ENCODE measurements at regions not wholly inside any gene's neighbourhood (a gene's known extent, or its start where the extent isn't known, plus 50 kb on each side); places are given as distances from the start of the nearest gene placed in this dataset.

DNA sequence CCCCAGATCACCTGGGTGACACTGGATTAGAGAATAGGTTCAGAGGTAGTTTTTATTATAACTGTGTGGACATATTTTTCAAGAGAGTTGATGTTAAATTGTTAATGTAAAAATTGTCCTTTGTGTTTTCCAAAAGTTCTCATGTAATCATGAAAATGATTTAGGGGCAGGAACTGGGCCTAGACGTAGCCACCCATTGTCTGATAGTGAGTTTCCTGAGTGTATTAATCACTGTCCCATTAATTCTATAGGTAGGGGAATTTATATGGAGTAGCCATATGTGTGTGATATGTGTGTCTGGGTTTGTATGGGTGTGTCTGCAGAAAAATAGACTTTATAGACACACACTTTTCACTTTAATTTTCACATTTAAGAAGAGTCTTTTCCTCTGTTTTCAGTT, 144.6 kb upstream of the RAI14 start:
- FAIRE-seq (no peak), DNase-seq (ENCODE audit: insufficient read length, low spot score) (no peak)
- no peak for TF ChIP-seq CTCF (IDR thresholded peaks at IDR 0.05; ENCODE audit: insufficient read depth, missing control alignments)

DNA sequence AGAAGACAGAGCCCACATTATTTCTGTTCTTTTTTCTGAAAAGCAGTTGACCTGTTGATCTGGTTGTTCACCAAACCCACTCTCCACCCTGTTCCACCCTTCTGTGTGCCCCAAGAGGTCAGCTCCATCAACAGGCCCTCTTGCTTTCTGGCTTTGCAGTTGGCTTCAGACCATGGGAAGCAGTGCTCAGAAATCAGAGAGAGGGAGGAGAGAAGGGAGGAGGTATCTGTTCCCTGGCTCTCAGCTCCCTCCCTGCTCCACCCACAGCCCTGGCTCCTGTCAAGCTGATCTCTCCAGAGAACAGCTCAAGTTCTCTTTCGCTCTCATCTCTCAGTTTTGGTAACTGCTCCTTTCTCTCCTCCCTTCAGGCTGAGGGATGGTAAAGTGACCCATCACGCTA, 144.2 kb upstream of the RAI14 start:
- no peak for TF ChIP-seq CTCF (IDR thresholded peaks at IDR 0.05; ENCODE audit: insufficient read depth, missing control alignments)
- FAIRE-seq, result no peak
- no peak for DNase-seq (ENCODE audit: insufficient read length, low spot score)

DNA sequence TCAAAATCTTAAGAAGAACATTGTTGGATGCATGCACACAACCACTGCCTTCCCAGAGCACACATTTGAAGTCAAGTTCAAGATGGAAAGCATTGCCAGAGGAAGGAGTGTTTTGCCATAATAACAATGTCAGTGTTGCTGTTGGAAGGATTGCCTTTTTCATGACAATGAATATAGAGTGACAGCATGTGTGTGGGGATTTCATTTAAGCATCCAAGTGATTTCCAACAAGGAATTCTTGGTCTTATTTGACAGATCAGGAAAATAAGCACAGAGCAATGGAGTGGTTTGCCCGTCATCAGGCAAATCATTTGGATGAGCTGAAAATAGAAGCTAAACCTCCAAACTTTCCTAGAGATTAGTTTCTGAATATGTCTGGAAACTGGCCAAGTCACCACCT, 140.0 kb upstream of the RAI14 start:
- no peak for TF ChIP-seq CTCF (IDR thresholded peaks at IDR 0.05; ENCODE audit: insufficient read depth, missing control alignments)
- DNase-seq (ENCODE audit: insufficient read length, low spot score) (no peak), FAIRE-seq (no peak)

DNA sequence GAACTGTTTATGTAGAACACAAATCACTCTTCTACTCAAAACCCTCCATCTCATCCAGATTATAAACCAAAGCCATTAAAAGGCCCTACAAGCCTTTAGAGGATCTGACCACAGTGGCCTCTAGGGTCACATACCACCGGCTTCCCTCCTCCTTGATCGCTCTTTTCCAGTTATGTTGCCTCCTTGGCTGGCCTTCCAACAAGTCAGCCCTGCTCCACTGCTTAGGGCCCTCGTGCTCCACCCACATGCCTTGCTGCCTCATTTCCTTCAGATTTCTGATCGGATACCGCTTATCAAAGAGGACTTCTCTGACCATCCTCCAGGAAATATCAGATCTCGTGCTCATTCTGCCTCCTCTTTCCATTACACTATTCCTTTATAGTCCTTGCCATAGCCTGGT, 139.4 kb upstream of the RAI14 start:
- FAIRE-seq, result no peak
- no peak for TF ChIP-seq CTCF (IDR thresholded peaks at IDR 0.05; ENCODE audit: insufficient read depth, missing control alignments)
- no peak for DNase-seq (ENCODE audit: insufficient read length, low spot score)

GRCh38 chr5:34517249-34517648, 138.9 kb upstream of the RAI14 start:
- no peak for TF ChIP-seq CTCF (IDR thresholded peaks at IDR 0.05; ENCODE audit: insufficient read depth, missing control alignments)
- no peak for FAIRE-seq
- no peak for DNase-seq (ENCODE audit: insufficient read length, low spot score)

GRCh38 chr5:34519489-34520220, 136.5 kb upstream of the RAI14 start:
- TF ChIP-seq CTCF (IDR thresholded peaks at IDR 0.05; ENCODE audit: insufficient read depth, missing control alignments), result no peak
- no peak for DNase-seq (ENCODE audit: insufficient read length, low spot score)

DNA sequence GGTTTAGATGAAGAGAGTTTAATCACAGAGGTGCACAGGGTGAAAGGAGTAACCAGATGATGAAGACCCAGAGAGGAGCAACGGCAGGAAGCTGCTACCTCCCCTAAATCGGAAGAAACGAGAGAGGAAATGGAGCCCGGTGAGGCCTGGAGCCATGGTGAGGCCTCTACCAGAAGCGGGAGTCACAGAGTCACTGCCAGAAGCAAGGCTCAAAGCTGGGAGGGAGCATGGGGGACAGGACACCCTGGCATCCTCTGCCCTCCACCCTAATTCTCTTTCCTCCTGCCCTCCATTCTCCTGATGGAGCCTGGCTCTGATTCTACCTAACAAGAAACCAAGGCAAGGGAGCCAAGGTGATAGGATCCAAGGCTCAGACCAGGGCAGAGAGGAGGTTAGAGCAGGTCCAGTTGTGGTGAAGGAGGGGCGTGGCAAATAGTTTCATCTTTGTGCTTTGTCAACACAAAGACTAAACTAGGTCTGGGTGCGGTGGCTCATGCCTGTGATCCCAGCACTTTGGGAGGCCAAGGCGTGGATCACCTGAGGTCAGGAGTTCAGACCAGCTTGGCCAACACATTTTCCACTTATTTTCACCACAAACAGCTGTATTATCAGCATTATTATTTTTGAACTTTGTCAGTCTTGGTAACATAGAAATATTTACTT, 134.4 kb upstream of the RAI14 start:
- FAIRE-seq, result no peak
- TF ChIP-seq CTCF (IDR thresholded peaks at IDR 0.05; ENCODE audit: insufficient read depth, missing control alignments), result no peak
- no peak for DNase-seq (ENCODE audit: insufficient read length, low spot score)

More at GRCh38 chr5:34519489-34520220, 136.5 kb upstream of the RAI14 start:
- FAIRE-seq, result no peak
